IMR-90 (cell line): ENCODE measurements at regions not wholly inside any gene's neighbourhood (a gene's known extent, or its start where the extent isn't known, plus 50 kb on each side); places are given as distances from the start of the nearest gene placed in this dataset.

Experiments
- ATAC-seq: fragments of 200-7000 bp; cut with Tn5 transposase; 2 replicates; pipeline ENCODE4 v1.9.1; 2020; ENCODE audit warnings: low read depth, mild to moderate bottlenecking, moderate library complexity
- BruUV-seq: library from RNA; stranded (reverse); fragments of 400-500 nt; replicated peaks from 2 replicates; lab custom pipeline; 2021; lab: Mats Ljungman, UMichigan
- CTCF ChIA-PET: fragments of 300-600 bp; formaldehyde crosslinking; extraction: SDS; loops from one replicate; lab custom pipeline; 2021; ENCODE audit warnings: antibody characterized with exemption; lab: Yijun Ruan, JAX
- POLR2A ChIA-PET: fragments of 300-600 bp; sonication (Branson Sonifier 250); formaldehyde crosslinking; loops from one replicate; lab custom pipeline; 2022; ENCODE audit warnings: antibody characterized with exemption; ENCODE audit not compliant: unreplicated experiment; lab: Charles Lee
- DNase-seq: peaks from one replicate; pipeline ENCODE4 v3.0.0; 2013
- H2AFZ ChIP-seq: replicated peaks from 2 replicates; pipeline ENCODE3; 2013; ENCODE audit warnings: low read length, mild to moderate bottlenecking; ENCODE audit not compliant: poor library complexity
- H2AK5ac ChIP-seq: 2 replicates; pipeline ENCODE4 v1.6.1; 2013; ENCODE audit warnings: low read depth, low read length, inconsistent platforms
- H2AK9ac ChIP-seq: replicated peaks from 2 replicates; pipeline ENCODE3; 2013; ENCODE audit warnings: mild to moderate bottlenecking, low read depth, low read length, moderate library complexity; ENCODE audit not compliant: poor library complexity
- H2BK120ac ChIP-seq: 2 replicates; pipeline ENCODE4 v1.6.1; 2013; ENCODE audit warnings: low read depth, low read length, inconsistent platforms
- H2BK15ac ChIP-seq: 3 replicates; pipeline ENCODE4 v1.6.1; 2013; ENCODE audit warnings: low read depth, low read length, inconsistent platforms
- H2BK20ac ChIP-seq: 2 replicates; pipeline ENCODE4 v1.6.1; 2013; ENCODE audit warnings: low read depth, mild to moderate bottlenecking, inconsistent platforms, low read length, moderate library complexity
- H2BK5ac ChIP-seq: 2 replicates; pipeline ENCODE4 v1.6.1; 2013; ENCODE audit warnings: mild to moderate bottlenecking, low read depth, low read length, inconsistent platforms; ENCODE audit not compliant: poor library complexity, severe bottlenecking
- H3K14ac ChIP-seq: replicated peaks from 2 replicates; pipeline ENCODE4 v1.6.1; 2013; ENCODE audit warnings: low read depth, low read length, inconsistent platforms
- H3K18ac ChIP-seq: 2 replicates; pipeline ENCODE4 v1.6.1; 2013; ENCODE audit warnings: low read depth, low read length, control low read depth
- H3K23ac ChIP-seq: 2 replicates; pipeline ENCODE4 v1.6.1; 2013; ENCODE audit warnings: low read depth, low read length, inconsistent platforms
- H3K27ac ChIP-seq: 2 replicates; pipeline ENCODE4 v1.5.1; 2013; ENCODE audit warnings: mild to moderate bottlenecking, control low read depth, low read length; ENCODE audit not compliant: insufficient read depth
- H3K27me3 ChIP-seq: 2 replicates; pipeline ENCODE4 v1.6.1; 2013; ENCODE audit warnings: low read length; ENCODE audit not compliant: control insufficient read depth, insufficient read depth
- H3K36me3 ChIP-seq: 2 replicates; pipeline ENCODE4 v1.6.1; 2013; ENCODE audit warnings: low read length, mixed read lengths; ENCODE audit not compliant: control insufficient read depth, insufficient read depth
- H3K4ac ChIP-seq: 2 replicates; pipeline ENCODE4 v1.6.1; 2013; ENCODE audit warnings: low read depth, low read length, inconsistent platforms
- H3K4me1 ChIP-seq: 2 replicates; pipeline ENCODE4 v1.6.1; 2013; ENCODE audit warnings: low read length, mixed read lengths; ENCODE audit not compliant: control insufficient read depth, insufficient read depth
- H3K4me2 ChIP-seq: 2 replicates; pipeline ENCODE4 v1.6.1; 2013; ENCODE audit warnings: low read depth, mild to moderate bottlenecking, control low read depth, low read length, moderate library complexity
- H3K4me3 ChIP-seq: 2 replicates; pipeline ENCODE4 v1.5.1; 2013; ENCODE audit warnings: low read depth, mild to moderate bottlenecking, control low read depth, low read length, moderate library complexity; ENCODE audit not compliant: insufficient read depth
- H3K56ac ChIP-seq: 2 replicates; pipeline ENCODE4 v1.6.1; 2013; ENCODE audit warnings: low read length, inconsistent platforms; ENCODE audit not compliant: insufficient read depth; ENCODE audit errors: extremely low read depth
- H3K79me1 ChIP-seq, 2 experiments: 2 replicates each; pipeline ENCODE4 v1.6.1; 2013; ENCODE audit warnings: low read length in 2 of 2, inconsistent platforms in 1 of 2, low read depth in 1 of 2
- H3K9ac ChIP-seq: 2 replicates; pipeline ENCODE4 v1.6.1; 2013; ENCODE audit warnings: low read depth, low read length, control low read depth
- H3K9me1 ChIP-seq: 2 replicates; pipeline ENCODE4 v1.6.1; 2013; ENCODE audit warnings: low read length, inconsistent platforms; ENCODE audit not compliant: insufficient read depth
- H3K9me3 ChIP-seq: 2 replicates; pipeline ENCODE4 v1.6.1; 2013; ENCODE audit warnings: low read length; ENCODE audit not compliant: control insufficient read depth, insufficient read depth
- H4K20me1 ChIP-seq: 2 replicates; pipeline ENCODE4 v1.6.1; 2013; ENCODE audit warnings: low read length, inconsistent platforms; ENCODE audit not compliant: insufficient read depth
- H4K5ac ChIP-seq: 2 replicates; pipeline ENCODE4 v1.6.1; 2013; ENCODE audit warnings: mild to moderate bottlenecking, low read depth, low read length, control low read depth
- H4K8ac ChIP-seq, 2 experiments: 2 replicates each; pipeline ENCODE4 v1.6.1; 2013; ENCODE audit warnings: low read depth in 2 of 2, low read length in 2 of 2, control low read depth in 1 of 2, inconsistent platforms in 1 of 2
- H4K91ac ChIP-seq: 2 replicates; pipeline ENCODE4 v1.6.1; 2013; ENCODE audit warnings: low read depth, low read length, inconsistent platforms; ENCODE audit not compliant: insufficient read depth
- CEBPB ChIP-seq: IDR thresholded peaks from 2 replicates; pipeline ENCODE4 v1.6.1; 2012; ENCODE audit warnings: low read depth, low read length, improper control_type of control experiment
- ELK1 ChIP-seq: fragments of 150-350 bp; IDR thresholded peaks from 2 replicates; pipeline ENCODE4 v1.6.1; 2016; ENCODE audit warnings: low read depth, mild to moderate bottlenecking, low read length, moderate library complexity, borderline replicate concordance
- MXI1 ChIP-seq: IDR thresholded peaks from 2 replicates; pipeline ENCODE4 v1.6.1; 2012; ENCODE audit warnings: low read depth, mild to moderate bottlenecking, low read length, moderate library complexity, borderline replicate concordance
- RAD21 ChIP-seq: IDR thresholded peaks from 2 replicates; pipeline ENCODE4 v1.6.1; 2012; ENCODE audit warnings: low read length, improper control_type of control experiment
- RCOR1 ChIP-seq: IDR thresholded peaks from 2 replicates; pipeline ENCODE4 v1.6.1; 2012; ENCODE audit warnings: mild to moderate bottlenecking, low read length, improper control_type of control experiment; ENCODE audit not compliant: insufficient replicate concordance
- SMC3 ChIP-seq: fragments of 150-350 bp; IDR thresholded peaks from 2 replicates; pipeline ENCODE4 v1.6.1; 2016; ENCODE audit warnings: low read depth, mild to moderate bottlenecking, antibody characterized with exemption, low read length, moderate library complexity
- USF2 ChIP-seq: fragments of 150-350 bp; IDR thresholded peaks from 2 replicates; pipeline ENCODE4 v1.6.1; 2017; ENCODE audit warnings: mild to moderate bottlenecking, antibody characterized with exemption, low read length, low read depth
- WGBS, 2 experiments: methylation state at CpG; one replicate each; pipeline versions ENCODE4 v1.1.5 to v1.1.7; 2013; ENCODE audit warnings: missing lambda C conversion rate in 2 of 2; ENCODE audit not compliant: insufficient read length in 1 of 2; ENCODE audit errors: extremely low coverage in 2 of 2; 5-methylcytosine and 5-hydroxymethylcytosine counted together
- dilution Hi-C: fragments of 300-500 bp; cut with HindIII; formaldehyde crosslinking; loops from one replicate; pipeline ENCODE4 v1.14.3; 2018; ENCODE audit warnings: low sequenced_read_pairs; ENCODE audit not compliant: unreplicated experiment
- in situ Hi-C: fragments of 300-500 bp; cut with MboI; formaldehyde crosslinking; loops from 3 replicates; pipeline ENCODE4 v1.14.3; 2019; ENCODE audit warnings: low sequenced_read_pairs, inconsistent platforms, mixed read lengths
- intact Hi-C: fragments of 100-400 bp; cut with micrococcal nuclease; formaldehyde crosslinking; loops from 2 replicates; pipeline ENCODE4 v1.10.0; 2022
- TF ChIP-seq, protein P1 (sequence below): conservative IDR thresholded peaks from 2 replicates; pipeline ENCODE4 v1.5.1; 2012; ENCODE audit warnings: mild to moderate bottlenecking, low read depth, low read length, improper control_type of control experiment

DNA sequence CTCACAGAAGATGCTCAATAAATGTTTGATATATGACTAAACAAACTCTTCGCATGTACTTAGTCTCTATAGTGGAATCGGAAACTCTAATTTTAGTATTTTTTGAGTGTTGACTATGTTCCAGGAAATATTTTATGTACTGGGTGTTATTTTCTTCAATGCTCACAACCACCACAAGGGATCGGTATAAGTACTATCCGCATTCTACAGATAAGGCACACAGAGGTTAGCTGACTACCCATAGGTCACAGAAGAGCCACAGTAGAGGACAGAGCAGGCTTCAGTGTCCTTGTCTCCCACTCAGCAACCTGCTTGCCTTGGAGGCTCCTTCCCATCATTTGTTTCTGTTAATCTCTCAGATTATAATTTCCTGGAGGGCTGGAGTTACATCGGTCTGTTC, 451.3 kb downstream of the OMA1 start:
- intact Hi-C loops = no loop called here
- no peak overlapping the region for H3K9ac ChIP-seq
- POLR2A ChIA-PET = no interaction called here
- no peak overlapping the region for H3K18ac ChIP-seq
- no peaks in the 10 kb centered on the region for H3K4me1 ChIP-seq
- no peaks in the 10 kb centered on the region for H3K79me1 ChIP-seq
- no peaks in the 10 kb centered on the region for H4K20me1 ChIP-seq
- H2AFZ ChIP-seq = no peak overlapping the region
- TF ChIP-seq RCOR1 = no peak
- TF ChIP-seq RAD21 = no peak
- TF ChIP-seq, protein P1, sequence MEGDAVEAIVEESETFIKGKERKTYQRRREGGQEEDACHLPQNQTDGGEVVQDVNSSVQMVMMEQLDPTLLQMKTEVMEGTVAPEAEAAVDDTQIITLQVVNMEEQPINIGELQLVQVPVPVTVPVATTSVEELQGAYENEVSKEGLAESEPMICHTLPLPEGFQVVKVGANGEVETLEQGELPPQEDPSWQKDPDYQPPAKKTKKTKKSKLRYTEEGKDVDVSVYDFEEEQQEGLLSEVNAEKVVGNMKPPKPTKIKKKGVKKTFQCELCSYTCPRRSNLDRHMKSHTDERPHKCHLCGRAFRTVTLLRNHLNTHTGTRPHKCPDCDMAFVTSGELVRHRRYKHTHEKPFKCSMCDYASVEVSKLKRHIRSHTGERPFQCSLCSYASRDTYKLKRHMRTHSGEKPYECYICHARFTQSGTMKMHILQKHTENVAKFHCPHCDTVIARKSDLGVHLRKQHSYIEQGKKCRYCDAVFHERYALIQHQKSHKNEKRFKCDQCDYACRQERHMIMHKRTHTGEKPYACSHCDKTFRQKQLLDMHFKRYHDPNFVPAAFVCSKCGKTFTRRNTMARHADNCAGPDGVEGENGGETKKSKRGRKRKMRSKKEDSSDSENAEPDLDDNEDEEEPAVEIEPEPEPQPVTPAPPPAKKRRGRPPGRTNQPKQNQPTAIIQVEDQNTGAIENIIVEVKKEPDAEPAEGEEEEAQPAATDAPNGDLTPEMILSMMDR = no peak
- no peak for TF ChIP-seq SMC3
- TF ChIP-seq USF2 = no peak
- TF ChIP-seq MXI1 = no peak
- TF ChIP-seq ELK1 = no peak
- no peak for TF ChIP-seq CEBPB
- no peaks in the 10 kb centered on the region for H3K27me3 ChIP-seq
- DNase-seq (no peak), ATAC-seq (no peak)
- no peak overlapping the region for H3K56ac ChIP-seq
- in situ Hi-C loops = no loop called here
- H2BK5ac ChIP-seq = no peak overlapping the region
- no peak overlapping the region for H3K27ac ChIP-seq
- no CpG with 5 or more reads among the region's 5 CpGs for WGBS, 2 experiments
- peaks cover 1% of the 10 kb centered on the region; the same call in 1 of the 2 replicates for H3K9me3 ChIP-seq
- H2BK120ac ChIP-seq = no peak overlapping the region
- no peak overlapping the region for H2BK15ac ChIP-seq
- no peak overlapping the region for H3K14ac ChIP-seq
- H2BK20ac ChIP-seq = no peak overlapping the region
- no peak overlapping the region for H3K23ac ChIP-seq
- H4K91ac ChIP-seq = no peak overlapping the region
- CTCF ChIA-PET = no interaction called here
- no peak overlapping the region for H2AK9ac ChIP-seq
- no peak overlapping the region for H3K4me2 ChIP-seq
- dilution Hi-C loops = no loop called here
- H3K4me3 ChIP-seq = no peak overlapping the region
- H3K36me3 ChIP-seq = no peaks in the 10 kb centered on the region
- H3K4ac ChIP-seq = no peak overlapping the region
- H3K9me1 ChIP-seq = no peaks in the 10 kb centered on the region
- BruUV-seq = no TSS peak
- H4K8ac ChIP-seq = no peak overlapping the region
- H4K5ac ChIP-seq = no peak overlapping the region
- no peak overlapping the region for H2AK5ac ChIP-seq
